ENCODE measurements at regions not wholly inside any gene's neighbourhood (a gene's known extent, or its start where the extent isn't known, plus 50 kb on each side); places are given as distances from the start of the nearest gene placed in this dataset.
"Not testable (repeated sequence)": the region's sequence is repeated elsewhere in the genome, so short reads cannot be mapped to it uniquely, and the experiment has no call there.

DNA sequence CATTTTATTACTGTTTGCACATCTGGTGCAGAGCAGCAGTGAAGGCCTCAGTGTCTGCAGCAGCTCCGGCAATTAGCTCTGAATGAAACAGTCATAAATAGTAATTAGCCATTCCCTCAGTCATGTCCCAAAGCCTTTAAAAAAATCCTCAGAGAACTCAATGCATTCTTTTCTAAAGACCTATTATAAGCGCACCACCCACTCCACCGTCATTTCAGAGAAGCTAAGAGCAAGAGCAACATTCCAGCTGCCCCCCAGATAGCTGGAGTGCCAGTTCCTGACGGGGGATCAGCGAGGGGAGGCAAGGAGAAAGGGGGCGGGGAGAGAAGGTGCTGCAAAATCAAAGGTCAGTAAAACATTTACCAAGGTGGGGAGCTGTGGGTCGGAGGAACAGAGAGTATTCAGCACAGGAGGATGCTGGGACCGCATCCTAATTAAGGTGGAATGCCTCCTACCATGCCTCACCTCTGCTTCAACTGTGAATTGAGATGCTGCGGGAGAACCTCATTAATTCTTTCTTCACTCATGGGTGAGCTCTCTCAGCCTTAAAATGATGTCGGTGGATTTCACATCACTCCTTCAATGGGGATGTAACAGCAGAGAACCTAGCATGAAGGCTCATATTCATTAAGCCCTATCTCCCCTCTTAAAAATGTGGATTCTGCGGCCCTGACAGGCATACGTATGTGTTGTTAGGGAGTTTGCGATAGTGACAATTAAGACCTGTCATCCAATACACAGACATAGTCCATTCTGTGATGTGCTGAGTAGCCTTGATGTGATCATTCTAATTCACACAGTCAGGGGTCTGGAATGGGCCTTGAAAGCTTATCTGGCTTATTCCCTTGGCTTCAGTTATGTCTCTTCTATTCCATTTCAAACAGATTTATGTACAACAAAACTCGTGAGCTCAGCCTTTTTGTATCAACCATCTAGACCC, 469.5 kb upstream of the NRSN1 start:
- no peak overlapping the region for H3K27ac Mint-ChIP-seq

DNA sequence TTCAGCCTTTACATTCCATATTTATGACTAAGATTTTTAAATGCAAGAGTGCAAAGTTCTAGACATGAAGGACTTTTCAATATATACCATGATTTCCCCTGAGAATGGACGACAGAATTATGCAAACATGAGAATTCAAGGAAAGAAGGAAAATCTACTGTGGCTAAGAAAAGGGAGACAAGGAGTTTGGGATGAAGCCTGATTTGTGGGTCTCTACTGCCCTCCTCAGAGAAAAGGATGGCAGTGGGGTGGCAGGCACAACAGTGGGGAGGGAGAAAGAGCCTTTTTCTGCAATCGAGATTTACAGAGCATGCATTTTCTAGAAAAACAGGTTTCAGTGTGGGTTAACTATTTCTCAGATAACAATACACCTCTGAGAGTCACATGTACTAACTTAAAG, 466.9 kb upstream of the NRSN1 start:
- H3K9me3 Mint-ChIP-seq: no peaks in the 10 kb centered on the region
- DNase-seq (ENCODE audit: low spot score): no peak

More for the DNA sequence above, 469.5 kb upstream of the NRSN1 start:
- H3K27me3 Mint-ChIP-seq (ENCODE audit: low read depth): no peaks in the 10 kb centered on the region
- no peaks in the 10 kb centered on the region for H3K9me3 Mint-ChIP-seq
- no peak overlapping the region for H3K4me3 Mint-ChIP-seq
- no peak for DNase-seq (ENCODE audit: low spot score)
- H3K4me1 Mint-ChIP-seq (ENCODE audit: low read depth): no peaks in the 10 kb centered on the region
- no peaks in the 10 kb centered on the region for H3K36me3 Mint-ChIP-seq (ENCODE audit: low read depth)

DNA sequence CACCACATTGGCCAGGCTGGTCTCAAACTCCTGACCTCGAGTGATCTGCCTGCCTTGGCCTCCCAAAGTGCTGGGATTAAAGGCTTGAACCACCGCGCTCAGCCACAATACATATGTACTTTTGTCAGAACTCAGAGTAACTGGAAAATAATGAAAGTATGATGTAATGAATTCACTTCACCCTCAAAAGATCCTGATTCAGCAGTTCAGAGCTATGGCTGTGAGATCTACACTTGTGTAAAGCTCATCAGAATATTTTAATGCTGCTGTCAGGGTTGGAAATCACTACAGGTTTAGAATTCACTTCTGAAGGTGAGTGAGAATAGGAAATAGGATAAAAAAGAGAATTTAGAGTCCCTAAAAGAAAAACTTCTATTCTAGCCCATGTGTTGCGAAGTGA, 464.5 kb upstream of the NRSN1 start:
- H3K27me3 Mint-ChIP-seq (ENCODE audit: low read depth): no peaks in the 10 kb centered on the region
- no peak for DNase-seq (ENCODE audit: low spot score)

More for the DNA sequence above, 466.9 kb upstream of the NRSN1 start:
- H3K27ac Mint-ChIP-seq: no peak overlapping the region
- no peaks in the 10 kb centered on the region for H3K4me1 Mint-ChIP-seq (ENCODE audit: low read depth)
- no peak overlapping the region for H3K4me3 Mint-ChIP-seq
- H3K27me3 Mint-ChIP-seq (ENCODE audit: low read depth): no peaks in the 10 kb centered on the region
- no peaks in the 10 kb centered on the region for H3K36me3 Mint-ChIP-seq (ENCODE audit: low read depth)

DNA sequence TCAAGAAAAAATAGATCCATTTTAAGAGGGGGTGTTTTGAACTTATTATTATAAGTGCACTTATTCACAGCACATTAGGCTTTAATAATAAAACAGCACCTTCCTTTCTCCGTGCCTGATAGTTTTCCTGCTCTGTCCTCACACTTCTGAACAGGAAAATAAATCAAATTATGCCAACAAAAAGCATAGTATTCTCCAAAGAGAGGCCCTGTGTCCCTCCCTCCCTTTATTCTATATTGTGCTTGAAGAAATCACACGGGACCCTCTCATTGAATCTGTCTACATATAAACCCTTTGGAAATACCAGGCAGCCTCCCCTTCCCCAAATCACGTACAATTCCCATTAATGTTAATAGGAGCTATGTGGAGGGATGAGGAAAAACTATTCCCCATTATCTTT, 462.9 kb upstream of the NRSN1 start:
- Mint-ChIP-seq H3K4me3 (no peak overlapping the region), H3K36me3 (ENCODE audit: low read depth) (no peaks in the 10 kb centered on the region), H3K27ac (no peak overlapping the region), H3K9me3 (peaks cover 5% of the 10 kb centered on the region), H3K27me3 (ENCODE audit: low read depth) (no peaks in the 10 kb centered on the region), H3K4me1 (ENCODE audit: low read depth) (no peaks in the 10 kb centered on the region)
- DNase-seq (ENCODE audit: low spot score): no peak

More for the DNA sequence above, 464.5 kb upstream of the NRSN1 start:
- Mint-ChIP-seq H3K27ac (no peak overlapping the region), H3K4me1 (ENCODE audit: low read depth) (no peaks in the 10 kb centered on the region), H3K9me3 (no peaks in the 10 kb centered on the region), H3K36me3 (ENCODE audit: low read depth) (no peaks in the 10 kb centered on the region), H3K4me3 (no peak overlapping the region)

DNA sequence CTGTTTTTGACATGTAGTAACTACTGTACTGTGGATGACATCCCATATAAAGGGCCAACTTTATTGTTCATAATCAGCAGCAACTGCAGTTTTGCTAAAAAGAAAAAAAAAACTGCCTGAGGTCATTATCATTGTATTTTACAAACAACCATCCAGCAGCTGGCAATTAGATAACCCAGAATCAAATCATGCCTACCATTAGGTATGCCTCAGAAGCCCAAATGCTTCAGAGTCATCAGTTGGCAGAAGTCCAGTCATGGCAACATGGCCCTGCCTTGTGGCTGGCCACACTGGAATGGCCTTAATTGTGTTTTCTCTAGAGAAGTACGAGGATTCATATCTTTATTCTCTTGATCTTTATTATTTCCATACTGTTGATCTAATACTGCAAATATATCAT, 462.4 kb upstream of the NRSN1 start:
- no peaks in the 10 kb centered on the region for H3K4me1 Mint-ChIP-seq (ENCODE audit: low read depth)
- H3K27ac Mint-ChIP-seq: no peak overlapping the region
- no peak for DNase-seq (ENCODE audit: low spot score)
- no peaks in the 10 kb centered on the region for H3K27me3 Mint-ChIP-seq (ENCODE audit: low read depth)
- H3K9me3 Mint-ChIP-seq: peaks cover 5% of the 10 kb centered on the region
- no peak overlapping the region for H3K4me3 Mint-ChIP-seq
- no peaks in the 10 kb centered on the region for H3K36me3 Mint-ChIP-seq (ENCODE audit: low read depth)

DNA sequence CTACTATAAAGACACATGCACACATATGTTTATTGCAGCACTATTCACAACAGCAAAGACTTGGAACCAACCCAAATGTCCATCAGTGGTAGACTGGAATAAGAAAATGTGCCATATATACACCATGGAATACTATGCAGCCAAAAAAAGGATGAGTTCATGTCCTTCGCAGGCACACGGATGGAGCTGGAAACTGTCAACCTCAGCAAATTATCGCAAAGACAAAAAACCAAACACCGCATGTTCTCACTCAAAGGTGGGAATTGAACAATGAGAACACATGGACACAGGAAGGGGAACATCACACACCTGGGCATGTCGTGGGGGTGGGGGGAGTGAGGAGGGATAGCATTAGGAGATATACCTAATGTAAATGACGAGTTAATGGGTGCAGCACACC, 460.1 kb upstream of the NRSN1 start:
- H3K4me3 Mint-ChIP-seq; H3K27me3 Mint-ChIP-seq (ENCODE audit: low read depth); H3K4me1 Mint-ChIP-seq (ENCODE audit: low read depth); DNase-seq (ENCODE audit: low spot score); H3K27ac Mint-ChIP-seq; H3K36me3 Mint-ChIP-seq (ENCODE audit: low read depth): not testable (repeated sequence)
- peaks cover 21% of the 10 kb centered on the region for H3K9me3 Mint-ChIP-seq

DNA sequence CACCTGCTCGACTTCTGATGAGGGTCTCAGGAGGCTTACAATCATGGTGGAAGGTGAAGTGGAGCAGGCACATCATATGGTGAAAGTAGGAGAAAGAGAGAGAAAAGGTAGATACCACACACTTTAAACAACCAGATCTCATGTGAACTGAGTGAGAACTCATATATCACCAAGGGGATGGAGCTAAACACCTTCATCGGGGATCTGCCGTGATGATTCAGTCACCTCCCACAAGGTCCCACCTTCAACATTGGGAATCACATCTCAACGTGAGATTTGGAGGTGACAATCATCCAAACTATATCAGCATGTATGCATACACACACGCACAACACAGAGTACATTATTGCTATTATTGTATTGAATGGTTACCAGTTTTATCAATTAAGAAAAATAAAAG, 453.3 kb upstream of the NRSN1 start:
- H3K27me3 Mint-ChIP-seq (ENCODE audit: low read depth): no peaks in the 10 kb centered on the region
- H3K36me3 Mint-ChIP-seq (ENCODE audit: low read depth): no peaks in the 10 kb centered on the region
- DNase-seq (ENCODE audit: low spot score): no peak
- H3K9me3 Mint-ChIP-seq: peaks cover 54% of the 10 kb centered on the region
- no peaks in the 10 kb centered on the region for H3K4me1 Mint-ChIP-seq (ENCODE audit: low read depth)
- no peak overlapping the region for H3K4me3 Mint-ChIP-seq
- H3K27ac Mint-ChIP-seq: no peak overlapping the region

DNA sequence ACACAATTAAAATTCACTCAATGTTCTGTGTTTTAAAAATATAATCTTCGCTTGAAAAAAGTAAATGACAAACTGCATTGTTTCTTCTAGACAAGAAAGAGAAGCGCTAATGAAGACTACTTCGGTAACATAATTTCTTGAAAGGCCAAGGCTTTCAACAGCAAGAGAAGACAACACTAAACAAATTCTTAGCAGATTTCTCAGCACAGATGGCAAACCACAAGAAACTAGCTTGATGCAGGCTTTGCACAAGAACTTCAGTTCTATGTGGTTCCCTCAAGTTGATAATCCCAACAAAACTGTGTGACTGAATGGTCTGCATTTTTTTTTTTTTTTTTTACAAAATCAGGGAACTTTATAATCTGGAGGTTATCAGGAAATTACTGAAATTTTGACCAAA, 447.4 kb upstream of the NRSN1 start:
- no peak overlapping the region for H3K27ac Mint-ChIP-seq
- H3K27me3 Mint-ChIP-seq (ENCODE audit: low read depth): no peaks in the 10 kb centered on the region
- H3K36me3 Mint-ChIP-seq (ENCODE audit: low read depth): no peaks in the 10 kb centered on the region
- no peak overlapping the region for H3K4me3 Mint-ChIP-seq
- DNase-seq (ENCODE audit: low spot score): no peak
- peaks cover 23% of the 10 kb centered on the region for H3K9me3 Mint-ChIP-seq
- no peaks in the 10 kb centered on the region for H3K4me1 Mint-ChIP-seq (ENCODE audit: low read depth)

DNA sequence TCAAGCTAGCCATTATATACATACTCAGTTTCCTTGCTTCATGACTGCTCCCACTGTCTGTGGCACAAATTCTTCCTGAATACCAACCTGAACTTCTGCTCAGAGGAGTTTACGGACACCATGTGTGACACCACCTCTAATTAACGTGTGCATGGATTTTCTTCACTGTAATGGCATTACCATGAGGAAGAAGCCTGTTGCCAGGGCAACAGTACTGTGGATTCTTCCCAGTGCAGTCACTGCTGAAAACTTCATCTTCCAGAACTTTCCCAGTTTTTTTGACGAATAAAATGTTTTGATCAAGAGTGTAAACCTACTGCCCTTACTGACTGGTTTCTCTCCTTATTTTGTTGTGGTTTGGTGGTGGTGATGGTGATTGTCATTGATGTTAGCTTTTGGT, 444.3 kb upstream of the NRSN1 start:
- no peaks in the 10 kb centered on the region for H3K36me3 Mint-ChIP-seq (ENCODE audit: low read depth)
- no peaks in the 10 kb centered on the region for H3K4me1 Mint-ChIP-seq (ENCODE audit: low read depth)
- no peak for DNase-seq (ENCODE audit: low spot score)
- no peaks in the 10 kb centered on the region for H3K27me3 Mint-ChIP-seq (ENCODE audit: low read depth)
- peaks cover 7% of the 10 kb centered on the region for H3K9me3 Mint-ChIP-seq
- no peak overlapping the region for H3K27ac Mint-ChIP-seq
- no peak overlapping the region for H3K4me3 Mint-ChIP-seq

DNA sequence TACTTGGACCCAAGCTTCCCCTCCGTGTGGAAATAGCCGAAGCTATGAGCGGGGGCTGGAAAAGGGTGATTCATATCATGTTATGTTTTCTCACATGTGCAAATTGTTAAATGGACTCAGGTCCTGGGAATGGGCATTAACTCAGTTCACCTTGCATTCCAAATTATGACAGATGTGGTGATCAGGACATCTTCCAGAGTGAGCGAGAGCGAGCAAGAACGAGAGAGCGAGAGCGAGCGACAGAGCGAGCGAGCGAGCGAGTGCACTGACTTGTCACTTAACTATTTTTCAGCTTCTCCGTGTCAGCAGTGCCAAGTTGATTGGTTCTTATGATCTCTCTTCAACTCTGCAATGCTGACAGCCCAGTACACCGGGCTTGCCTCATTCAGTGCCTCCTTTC, 437.4 kb upstream of the NRSN1 start:
- no peaks in the 10 kb centered on the region for H3K4me1 Mint-ChIP-seq (ENCODE audit: low read depth)
- no peak overlapping the region for H3K27ac Mint-ChIP-seq
- no peak overlapping the region for H3K4me3 Mint-ChIP-seq
- peaks cover 3% of the 10 kb centered on the region for H3K9me3 Mint-ChIP-seq
- DNase-seq (ENCODE audit: low spot score): no peak
- H3K36me3 Mint-ChIP-seq (ENCODE audit: low read depth): no peaks in the 10 kb centered on the region
- no peaks in the 10 kb centered on the region for H3K27me3 Mint-ChIP-seq (ENCODE audit: low read depth)

DNA sequence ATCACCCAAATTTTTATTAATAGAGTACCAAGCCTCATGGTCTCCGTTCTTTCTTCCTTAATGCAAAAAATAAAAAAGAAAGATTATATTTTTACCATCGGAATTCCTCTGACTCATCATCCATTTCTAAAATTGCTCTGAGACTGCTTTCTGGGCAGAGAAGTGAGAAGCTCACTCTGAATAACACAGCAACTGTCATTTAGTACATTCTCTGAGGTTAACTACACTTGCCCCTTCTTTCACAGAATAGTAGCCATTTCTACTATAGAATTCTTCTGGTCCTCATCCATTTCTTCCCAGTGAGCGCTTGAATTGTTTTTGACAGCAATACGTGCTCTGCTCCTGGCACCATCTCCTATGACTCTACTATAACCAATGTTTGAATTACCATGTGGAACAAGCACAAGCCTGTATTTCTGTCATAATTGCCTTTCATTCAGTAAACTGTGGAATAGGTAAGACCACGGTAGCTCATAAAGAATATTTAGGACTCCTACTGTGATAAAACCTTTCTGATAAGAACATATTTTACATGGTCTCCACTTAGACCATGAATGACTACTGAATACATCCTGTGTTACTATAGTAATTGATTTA, 435.5 kb upstream of the NRSN1 start:
- Mint-ChIP-seq H3K27me3 (ENCODE audit: low read depth) (no peaks in the 10 kb centered on the region), H3K4me3 (no peak overlapping the region), H3K36me3 (ENCODE audit: low read depth) (no peaks in the 10 kb centered on the region), H3K4me1 (ENCODE audit: low read depth) (no peaks in the 10 kb centered on the region), H3K27ac (no peak overlapping the region), H3K9me3 (no peaks in the 10 kb centered on the region)
- no peak for DNase-seq (ENCODE audit: low spot score)

DNA sequence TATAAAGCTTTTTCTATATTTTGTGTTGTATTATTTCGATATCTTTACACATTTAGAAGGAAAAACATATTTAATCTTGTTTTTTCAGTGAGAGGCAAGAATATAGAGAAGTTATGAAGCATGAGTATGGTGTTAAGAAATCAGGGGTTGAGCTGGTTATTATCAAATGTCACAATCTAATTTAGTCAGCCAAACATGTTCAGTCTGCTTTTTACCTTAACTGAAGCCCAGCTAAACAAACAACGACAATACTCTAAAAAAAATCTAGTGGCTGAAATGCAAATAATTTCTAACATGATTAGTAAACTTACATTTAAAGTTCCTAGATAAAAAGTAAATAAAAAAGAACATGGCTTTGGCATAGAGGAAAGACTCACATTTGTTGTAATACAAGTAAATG, 433.8 kb upstream of the NRSN1 start:
- no peaks in the 10 kb centered on the region for H3K36me3 Mint-ChIP-seq (ENCODE audit: low read depth)
- no peak for DNase-seq (ENCODE audit: low spot score)
- H3K9me3 Mint-ChIP-seq: no peaks in the 10 kb centered on the region
- H3K27me3 Mint-ChIP-seq (ENCODE audit: low read depth): no peaks in the 10 kb centered on the region
- H3K4me1 Mint-ChIP-seq (ENCODE audit: low read depth): no peaks in the 10 kb centered on the region
- no peak overlapping the region for H3K27ac Mint-ChIP-seq
- H3K4me3 Mint-ChIP-seq: no peak overlapping the region

DNA sequence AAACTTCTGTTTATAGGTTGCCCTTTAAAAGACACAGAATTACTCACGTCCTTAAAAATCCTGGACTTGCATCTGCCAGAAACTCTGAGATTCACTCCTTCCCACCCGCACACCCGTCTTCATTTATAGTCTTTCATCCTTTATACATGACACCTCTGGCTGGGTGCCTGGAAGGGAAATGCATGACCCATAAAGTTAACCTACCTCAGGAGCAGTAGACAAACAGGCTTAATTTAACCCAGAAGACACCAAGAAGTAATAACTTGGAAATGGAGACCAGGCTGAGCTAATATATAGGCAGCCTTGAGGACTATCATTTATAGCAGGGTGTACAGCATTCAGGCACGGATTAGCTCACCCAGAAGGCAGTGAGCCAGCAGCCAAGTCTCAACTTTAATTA, 429.0 kb upstream of the NRSN1 start:
- H3K36me3 Mint-ChIP-seq (ENCODE audit: low read depth): no peaks in the 10 kb centered on the region
- H3K27ac Mint-ChIP-seq: no peak overlapping the region
- no peak for DNase-seq (ENCODE audit: low spot score)
- H3K9me3 Mint-ChIP-seq: peaks cover 15% of the 10 kb centered on the region
- no peaks in the 10 kb centered on the region for H3K27me3 Mint-ChIP-seq (ENCODE audit: low read depth)
- H3K4me1 Mint-ChIP-seq (ENCODE audit: low read depth): no peaks in the 10 kb centered on the region
- no peak overlapping the region for H3K4me3 Mint-ChIP-seq

DNA sequence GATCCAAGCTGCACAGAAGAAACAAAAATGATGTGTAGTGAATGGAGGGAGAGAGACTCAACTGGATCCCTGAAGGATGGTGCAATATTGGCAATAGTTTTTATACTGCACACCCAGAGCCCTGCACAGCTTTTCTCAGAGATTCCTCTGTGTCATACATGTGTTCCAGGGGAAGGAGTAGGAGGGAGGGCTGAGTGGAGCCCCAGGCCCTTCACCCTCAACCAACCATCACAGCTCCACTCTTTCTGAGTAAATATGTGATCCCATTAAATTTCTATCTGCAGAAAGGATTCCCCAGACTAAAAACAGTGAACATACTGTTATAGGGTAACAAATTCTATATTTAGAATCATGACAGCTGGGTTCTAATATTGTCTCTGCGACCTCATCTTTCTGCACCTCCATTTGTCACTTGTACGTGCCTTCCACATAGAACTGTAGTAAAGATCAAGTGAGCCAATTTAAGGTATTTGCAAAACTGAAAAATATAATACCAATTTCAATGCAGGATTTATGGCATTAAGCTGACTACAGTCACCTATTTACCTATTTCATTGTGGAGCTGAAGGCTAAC, 421.4 kb upstream of the NRSN1 start:
- Mint-ChIP-seq H3K4me1 (ENCODE audit: low read depth) (no peaks in the 10 kb centered on the region), H3K27me3 (ENCODE audit: low read depth) (no peaks in the 10 kb centered on the region), H3K9me3 (peaks cover 5% of the 10 kb centered on the region), H3K27ac (no peak overlapping the region), H3K4me3 (no peak overlapping the region), H3K36me3 (ENCODE audit: low read depth) (no peaks in the 10 kb centered on the region)
- DNase-seq (ENCODE audit: low spot score): no peak

All from T-helper 2 cell treated with Interferon-gamma antibody and Interleukin-4, amounts not matched to agents 5 μg/mL and 100 μg/mL, for 36 hours (primary cell).